GM12874 (cell line): ENCODE measurements at regions not wholly inside any gene's neighbourhood (a gene's known extent, or its start where the extent isn't known, plus 50 kb on each side); places are given as distances from the start of the nearest gene placed in this dataset.

ENCODE experiments used
- TF ChIP-seq, protein P1 (sequence below): IDR thresholded peaks from 2 replicates; pipeline ENCODE4 v1.5.1; 2011; ENCODE audit warnings: low read depth, mild to moderate bottlenecking, control low read depth, low read length, moderate library complexity; ENCODE audit not compliant: insufficient read depth

DNA sequence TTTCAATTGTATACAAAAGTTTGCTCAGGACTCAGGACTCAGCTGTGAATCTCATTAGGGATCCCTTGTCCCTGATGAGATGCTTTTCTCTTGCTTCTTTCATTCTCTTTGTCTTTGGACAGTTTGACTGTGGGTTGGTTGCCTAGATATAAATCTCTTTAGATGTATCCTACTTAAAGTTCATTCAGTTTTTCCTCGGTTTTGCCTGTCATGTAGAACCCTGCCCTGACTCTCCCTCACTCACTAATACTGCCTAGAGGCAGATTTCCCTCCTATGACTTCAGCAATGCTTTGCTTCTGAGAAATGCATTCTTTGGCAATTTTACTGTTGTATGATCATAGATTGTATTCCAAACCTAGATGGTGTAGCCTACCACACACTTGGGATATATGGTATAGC, 421.4 kb upstream of the TCF4 start:
- TF ChIP-seq, protein P1, sequence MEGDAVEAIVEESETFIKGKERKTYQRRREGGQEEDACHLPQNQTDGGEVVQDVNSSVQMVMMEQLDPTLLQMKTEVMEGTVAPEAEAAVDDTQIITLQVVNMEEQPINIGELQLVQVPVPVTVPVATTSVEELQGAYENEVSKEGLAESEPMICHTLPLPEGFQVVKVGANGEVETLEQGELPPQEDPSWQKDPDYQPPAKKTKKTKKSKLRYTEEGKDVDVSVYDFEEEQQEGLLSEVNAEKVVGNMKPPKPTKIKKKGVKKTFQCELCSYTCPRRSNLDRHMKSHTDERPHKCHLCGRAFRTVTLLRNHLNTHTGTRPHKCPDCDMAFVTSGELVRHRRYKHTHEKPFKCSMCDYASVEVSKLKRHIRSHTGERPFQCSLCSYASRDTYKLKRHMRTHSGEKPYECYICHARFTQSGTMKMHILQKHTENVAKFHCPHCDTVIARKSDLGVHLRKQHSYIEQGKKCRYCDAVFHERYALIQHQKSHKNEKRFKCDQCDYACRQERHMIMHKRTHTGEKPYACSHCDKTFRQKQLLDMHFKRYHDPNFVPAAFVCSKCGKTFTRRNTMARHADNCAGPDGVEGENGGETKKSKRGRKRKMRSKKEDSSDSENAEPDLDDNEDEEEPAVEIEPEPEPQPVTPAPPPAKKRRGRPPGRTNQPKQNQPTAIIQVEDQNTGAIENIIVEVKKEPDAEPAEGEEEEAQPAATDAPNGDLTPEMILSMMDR, result no peak

DNA sequence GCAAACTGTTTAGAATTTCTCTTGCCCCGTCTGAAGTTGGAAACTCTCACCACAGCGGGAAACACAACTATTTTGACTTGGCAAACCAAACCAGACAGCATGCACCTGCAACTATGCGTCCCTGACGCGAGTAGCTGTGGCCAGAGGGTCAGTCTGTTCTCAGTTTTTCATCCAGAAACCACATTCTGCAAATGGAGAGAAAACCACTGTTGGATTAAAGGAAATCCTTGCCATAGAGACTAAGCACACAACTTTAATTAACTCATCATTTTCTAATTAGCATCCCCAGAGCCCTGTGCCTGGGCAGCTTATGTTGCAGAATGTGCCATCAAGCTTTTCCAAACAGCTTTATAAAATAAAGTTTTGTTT, 415.7 kb upstream of the TCF4 start:
- TF ChIP-seq, protein P1, result no peak

DNA sequence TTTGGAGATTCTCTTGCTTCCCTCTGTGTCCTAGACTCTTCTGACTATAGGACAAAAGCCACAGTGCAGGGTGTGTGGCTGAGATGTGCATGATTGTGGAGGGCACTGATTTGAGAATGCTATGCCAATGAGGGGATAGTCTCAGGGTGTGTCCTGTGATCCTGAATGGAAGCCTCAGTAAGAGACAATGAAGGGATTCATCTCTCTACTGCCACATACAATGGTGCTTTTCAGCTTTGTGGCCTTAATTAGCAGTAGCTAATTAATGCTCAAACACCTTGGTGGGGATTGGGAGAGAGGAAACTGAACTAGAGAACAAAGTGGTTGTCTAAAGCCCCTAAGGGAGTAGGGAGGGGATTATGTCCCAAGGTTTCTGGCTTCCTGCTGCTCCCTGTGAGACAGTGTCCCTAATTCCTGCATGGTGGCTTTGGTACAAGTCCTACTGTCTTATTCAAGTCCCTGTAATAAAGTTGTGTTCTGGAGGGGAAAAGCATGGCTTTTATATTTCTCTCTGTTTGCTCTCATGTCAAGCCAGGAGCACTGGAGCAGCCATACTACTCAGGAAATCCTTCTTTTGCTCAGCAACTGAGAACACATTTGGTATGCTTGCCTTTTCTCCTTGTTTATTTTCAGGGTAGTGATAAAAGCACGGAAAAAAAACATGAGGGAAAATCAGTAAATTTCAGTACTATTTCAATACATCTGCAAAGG, 415.2 kb upstream of the TCF4 start:
- TF ChIP-seq, protein P1, result no peak

DNA sequence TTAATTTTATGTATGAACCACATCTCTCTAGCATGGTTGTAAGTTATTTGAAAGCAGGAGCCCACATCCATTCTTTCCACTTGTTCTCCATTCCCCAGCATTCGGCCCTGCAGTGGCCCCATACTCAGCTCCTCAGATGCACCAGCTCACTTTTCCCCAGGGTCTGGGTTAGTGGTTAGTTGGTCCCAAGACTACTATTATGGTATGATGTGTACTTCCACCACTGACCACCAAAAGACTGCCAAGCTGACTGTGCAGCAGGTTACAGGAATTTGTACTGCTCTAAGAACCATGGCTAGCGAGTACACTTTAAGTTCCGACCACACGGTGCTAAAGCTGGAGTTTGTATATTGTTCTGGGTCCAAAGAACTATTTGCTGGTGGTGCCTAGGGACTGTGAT, 413.6 kb upstream of the TCF4 start:
- TF ChIP-seq, protein P1, result no peak

DNA sequence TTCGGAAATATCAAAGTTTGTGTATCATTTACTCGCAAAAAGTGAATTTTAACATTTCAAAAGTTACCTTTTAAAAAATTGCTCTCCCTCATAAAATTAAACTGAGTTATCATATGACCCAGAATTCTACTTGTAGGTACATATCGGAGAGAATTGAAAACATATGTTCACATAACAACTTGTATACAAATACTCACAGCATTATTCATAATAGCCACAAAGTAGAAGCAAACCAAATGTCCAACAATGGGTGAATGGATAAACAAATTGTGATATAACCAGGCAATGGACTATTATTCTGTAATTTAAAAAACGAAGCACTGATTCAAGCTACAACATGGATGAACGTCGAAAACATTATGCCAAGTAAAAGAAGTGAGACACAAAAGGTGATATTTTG, 412.0 kb upstream of the TCF4 start:
- TF ChIP-seq, protein P1, result no peak

DNA sequence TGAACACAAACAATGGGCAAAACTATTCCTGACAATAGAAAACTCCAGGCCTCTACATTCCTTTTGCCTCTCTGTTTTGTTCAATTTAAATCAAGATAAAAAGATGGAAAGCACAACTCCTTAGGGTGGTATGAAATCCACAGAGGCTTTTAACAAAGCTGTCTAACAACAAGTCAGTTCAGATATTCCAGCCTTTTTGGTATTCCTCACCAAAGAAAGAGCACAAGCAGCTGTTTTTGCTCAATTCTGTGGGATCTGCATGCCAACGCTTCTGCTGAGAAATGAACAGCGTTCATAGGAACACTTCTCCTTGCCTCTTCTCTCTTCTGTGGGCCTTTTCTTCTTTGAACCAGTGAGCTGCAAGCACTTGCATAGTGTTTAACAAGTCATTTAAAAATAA, 411.6 kb upstream of the TCF4 start:
- TF ChIP-seq, protein P1, result no peak

DNA sequence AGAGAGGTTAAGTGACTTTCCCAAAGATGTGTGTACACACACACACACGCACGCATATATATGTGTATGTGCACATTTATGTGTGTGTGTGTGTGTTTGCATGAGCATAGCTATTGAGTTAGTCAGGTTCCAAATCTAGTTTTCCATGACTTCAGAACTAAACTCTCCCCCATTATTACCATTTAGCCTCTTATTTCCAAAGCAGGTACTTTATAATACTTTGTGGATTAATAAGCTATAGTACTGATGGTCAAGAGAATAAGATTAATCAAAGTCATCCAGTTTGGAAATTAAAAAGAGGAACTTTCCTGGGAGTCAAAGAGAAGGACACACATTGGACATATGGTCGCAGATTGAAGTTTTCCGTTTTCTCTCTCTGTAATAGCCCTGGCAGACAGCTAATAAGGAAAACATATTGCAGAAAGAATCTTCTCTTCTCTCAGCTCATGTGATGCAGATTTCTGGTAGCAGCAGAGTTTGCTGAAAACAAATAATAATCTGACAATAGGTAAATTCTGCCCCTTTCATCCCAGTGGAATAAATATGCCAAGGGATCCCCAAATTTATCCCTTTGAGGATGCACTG, 410.9 kb upstream of the TCF4 start:
- TF ChIP-seq, protein P1, result no peak
